ENCODE measurements at regions not wholly inside any gene's neighbourhood (a gene's known extent, or its start where the extent isn't known, plus 50 kb on each side); places are given as distances from the start of the nearest gene placed in this dataset.

DNA sequence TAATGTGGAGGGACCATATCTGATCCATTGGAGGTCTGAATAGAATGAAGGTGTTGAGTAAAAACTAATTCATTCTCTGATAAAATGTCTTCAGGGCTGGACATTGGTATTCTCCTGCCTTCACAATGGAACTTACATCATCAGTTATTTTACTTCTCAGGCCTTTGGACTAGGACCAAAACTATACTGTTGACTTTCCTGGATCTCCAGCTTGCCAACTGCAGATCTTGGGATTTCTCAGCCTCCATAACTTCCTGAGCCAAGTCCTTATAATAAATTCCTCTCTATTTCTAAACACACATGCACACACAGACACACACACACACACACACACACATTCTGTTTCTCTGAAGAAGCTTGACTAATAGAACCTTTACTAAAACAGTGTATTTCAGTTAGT is 1858.6 kb upstream of the ADGRL3 start:
- Histone ChIP-seq H3K27me3 (no peaks in the 10 kb centered on the region), H3K27ac (no peak overlapping the region), H3K36me3 (no peaks in the 10 kb centered on the region), H3K4me3 (no peak overlapping the region), H3K4me1 (no peaks in the 10 kb centered on the region), H3K9me3 (no peaks in the 10 kb centered on the region)
- DNase-seq = no peak
- TF ChIP-seq EP300 (IDR thresholded peaks at IDR 0.05) (no peak), POLR2A (IDR thresholded peaks at IDR 0.05) (no peak), POLR2AphosphoS5 (IDR thresholded peaks at IDR 0.05) (no peak)
- TF ChIP-seq, protein P1, sequence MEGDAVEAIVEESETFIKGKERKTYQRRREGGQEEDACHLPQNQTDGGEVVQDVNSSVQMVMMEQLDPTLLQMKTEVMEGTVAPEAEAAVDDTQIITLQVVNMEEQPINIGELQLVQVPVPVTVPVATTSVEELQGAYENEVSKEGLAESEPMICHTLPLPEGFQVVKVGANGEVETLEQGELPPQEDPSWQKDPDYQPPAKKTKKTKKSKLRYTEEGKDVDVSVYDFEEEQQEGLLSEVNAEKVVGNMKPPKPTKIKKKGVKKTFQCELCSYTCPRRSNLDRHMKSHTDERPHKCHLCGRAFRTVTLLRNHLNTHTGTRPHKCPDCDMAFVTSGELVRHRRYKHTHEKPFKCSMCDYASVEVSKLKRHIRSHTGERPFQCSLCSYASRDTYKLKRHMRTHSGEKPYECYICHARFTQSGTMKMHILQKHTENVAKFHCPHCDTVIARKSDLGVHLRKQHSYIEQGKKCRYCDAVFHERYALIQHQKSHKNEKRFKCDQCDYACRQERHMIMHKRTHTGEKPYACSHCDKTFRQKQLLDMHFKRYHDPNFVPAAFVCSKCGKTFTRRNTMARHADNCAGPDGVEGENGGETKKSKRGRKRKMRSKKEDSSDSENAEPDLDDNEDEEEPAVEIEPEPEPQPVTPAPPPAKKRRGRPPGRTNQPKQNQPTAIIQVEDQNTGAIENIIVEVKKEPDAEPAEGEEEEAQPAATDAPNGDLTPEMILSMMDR (IDR thresholded peaks at IDR 0.05) = no peak
- intact Hi-C loops (cut with DNase I; ENCODE audit: low total_unique reads) = no loop called here

DNA sequence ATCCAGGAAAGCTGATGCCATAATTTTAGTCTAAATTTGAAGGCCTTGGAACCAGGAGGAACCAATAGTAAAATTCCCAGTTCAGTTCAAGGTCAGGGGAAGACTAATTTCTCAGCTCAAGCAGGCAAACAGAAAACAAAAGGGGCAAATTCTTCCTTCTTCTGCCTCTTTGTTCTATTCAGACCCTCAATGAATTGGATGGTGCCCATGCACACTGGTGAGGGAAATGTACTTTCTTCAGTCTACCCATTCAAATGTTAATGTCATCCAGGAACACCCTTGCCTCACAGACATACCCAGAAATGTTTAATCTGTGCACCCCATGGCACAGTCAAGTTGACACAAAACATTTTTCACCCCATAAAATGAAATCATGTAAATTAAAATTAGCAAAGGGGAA is 1851.2 kb upstream of the ADGRL3 start:
- intact Hi-C loops (cut with DNase I; ENCODE audit: low total_unique reads) = no loop called here
- Histone ChIP-seq H3K4me1 (no peaks in the 10 kb centered on the region), H3K36me3 (no peaks in the 10 kb centered on the region), H3K4me3 (no peak overlapping the region), H3K27me3 (no peaks in the 10 kb centered on the region), H3K9me3 (no peaks in the 10 kb centered on the region), H3K27ac (no peak overlapping the region)
- no peak for DNase-seq
- TF ChIP-seq EP300 (IDR thresholded peaks at IDR 0.05) = no peak
- TF ChIP-seq POLR2AphosphoS5 (IDR thresholded peaks at IDR 0.05) = no peak
- TF ChIP-seq POLR2A (IDR thresholded peaks at IDR 0.05) = no peak
- TF ChIP-seq, protein P1 (IDR thresholded peaks at IDR 0.05) = no peak

DNA sequence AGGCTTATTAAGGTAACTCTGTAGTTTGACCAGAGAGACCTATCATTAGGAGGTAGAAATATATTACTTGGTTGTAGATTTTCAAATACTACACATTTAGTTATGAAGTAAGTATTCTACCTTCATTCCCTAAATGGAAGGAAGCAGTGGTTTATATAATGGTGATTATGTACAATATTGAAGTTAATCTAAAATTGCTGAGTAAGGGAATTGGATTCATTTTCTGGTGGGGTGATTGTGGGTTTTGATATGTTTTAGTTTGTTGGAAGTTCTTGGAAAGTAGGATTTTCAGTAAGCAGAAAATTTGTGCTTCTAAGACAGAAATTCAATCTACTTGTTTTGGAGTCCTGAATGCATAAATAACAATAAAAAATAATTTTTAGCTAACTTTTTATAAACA is 1830.9 kb upstream of the ADGRL3 start:
- no peaks in the 10 kb centered on the region for H3K4me1 ChIP-seq
- H3K27ac ChIP-seq = no peak overlapping the region
- no peaks in the 10 kb centered on the region for H3K9me3 ChIP-seq
- no peaks in the 10 kb centered on the region for H3K27me3 ChIP-seq
- no peak for DNase-seq
- TF ChIP-seq POLR2AphosphoS5 (IDR thresholded peaks at IDR 0.05) (no peak), POLR2A (IDR thresholded peaks at IDR 0.05) (no peak), EP300 (IDR thresholded peaks at IDR 0.05) (no peak)
- TF ChIP-seq, protein P1 (IDR thresholded peaks at IDR 0.05) = no peak
- no peaks in the 10 kb centered on the region for H3K36me3 ChIP-seq
- no peak overlapping the region for H3K4me3 ChIP-seq
- intact Hi-C loops (cut with DNase I; ENCODE audit: low total_unique reads) = no loop called here

DNA sequence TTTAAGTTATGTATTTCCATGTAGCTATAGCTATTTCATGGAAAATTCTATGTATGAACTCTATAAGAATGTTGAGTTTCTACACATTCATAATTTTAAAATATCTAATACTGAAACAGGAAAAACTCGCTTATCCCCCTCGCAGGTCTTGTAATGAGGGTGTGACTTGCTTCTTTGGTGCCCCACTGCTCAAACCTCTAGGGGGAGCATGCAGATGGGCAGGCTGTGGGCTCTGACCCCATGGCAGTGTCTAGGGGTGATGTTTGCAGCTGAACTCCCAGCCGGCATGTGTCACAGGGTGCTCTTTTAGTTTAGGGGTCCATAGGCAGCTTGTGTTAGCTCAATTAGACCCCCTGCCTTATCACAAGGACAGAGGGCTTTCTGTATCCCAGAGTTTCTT is 1825.7 kb upstream of the ADGRL3 start:
- intact Hi-C loops (cut with DNase I; ENCODE audit: low total_unique reads) = no loop called here
- Histone ChIP-seq H3K27me3 (no peaks in the 10 kb centered on the region), H3K9me3 (peaks cover 0 to 21% (median 13%) of the 10 kb centered on the region in 4 donors), H3K27ac (no peak overlapping the region), H3K4me1 (no peaks in the 10 kb centered on the region), H3K36me3 (no peaks in the 10 kb centered on the region), H3K4me3 (no peak overlapping the region)
- DNase-seq = no peak
- TF ChIP-seq EP300 (IDR thresholded peaks at IDR 0.05) (no peak), POLR2AphosphoS5 (IDR thresholded peaks at IDR 0.05) (no peak)
- TF ChIP-seq, protein P1 (IDR thresholded peaks at IDR 0.05) = no peak
- 68 to 88% (median 73%) methylated on average over 3 of the region's 3 CpGs for WGBS, 5 donors
